ENCODE measurements at regions not wholly inside any gene's neighbourhood (a gene's known extent, or its start where the extent isn't known, plus 50 kb on each side); places are given as distances from the start of the nearest gene placed in this dataset.
"Not testable (repeated sequence)": the region's sequence is repeated elsewhere in the genome, so short reads cannot be mapped to it uniquely, and the experiment has no call there.

- no peak for DNase-seq
Measured at GRCh38 chr5:62969409-62970120, 390.9 kb downstream of the LRRC70 start.

DNA sequence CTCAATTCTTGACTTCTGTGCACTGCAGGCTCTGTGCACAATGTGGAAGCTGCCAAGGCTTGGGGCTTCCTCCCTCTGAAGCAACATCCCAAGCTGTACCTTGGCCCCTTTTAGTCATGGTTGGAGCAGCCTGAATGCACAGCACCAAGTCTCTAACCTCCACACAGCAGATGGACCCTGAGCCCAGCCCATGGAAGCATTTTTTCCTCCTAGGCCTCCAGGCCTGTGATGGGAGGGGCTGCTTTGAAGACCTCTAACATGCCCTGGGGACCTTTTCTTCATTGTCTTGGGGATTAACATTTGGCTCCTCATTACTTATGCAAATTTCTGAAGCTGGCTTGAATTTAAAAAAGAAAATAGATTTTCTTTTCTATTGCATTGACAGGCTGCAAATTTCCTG, 385.8 kb downstream of the LRRC70 start:
- DNase-seq: no peak

DNA sequence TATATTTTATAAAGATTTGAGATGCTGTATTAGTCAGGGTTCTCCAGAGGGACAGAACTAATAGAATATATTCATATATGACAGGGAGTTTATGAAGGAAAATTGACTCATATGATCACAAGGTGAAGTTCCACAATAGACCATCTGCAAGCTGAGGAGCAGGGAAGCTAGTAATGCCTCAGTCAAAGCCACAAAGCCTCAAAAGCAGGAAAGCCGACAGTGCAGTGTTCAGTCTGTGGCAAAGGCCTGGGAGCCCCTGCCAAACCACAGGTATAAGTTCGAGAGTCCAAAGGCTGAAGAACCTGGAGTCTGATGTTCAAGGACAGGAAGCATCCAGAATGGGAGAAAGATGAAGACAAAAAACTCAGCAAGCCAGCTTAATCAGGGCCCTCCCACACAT, 382.2 kb downstream of the LRRC70 start:
- no peak for DNase-seq

DNA sequence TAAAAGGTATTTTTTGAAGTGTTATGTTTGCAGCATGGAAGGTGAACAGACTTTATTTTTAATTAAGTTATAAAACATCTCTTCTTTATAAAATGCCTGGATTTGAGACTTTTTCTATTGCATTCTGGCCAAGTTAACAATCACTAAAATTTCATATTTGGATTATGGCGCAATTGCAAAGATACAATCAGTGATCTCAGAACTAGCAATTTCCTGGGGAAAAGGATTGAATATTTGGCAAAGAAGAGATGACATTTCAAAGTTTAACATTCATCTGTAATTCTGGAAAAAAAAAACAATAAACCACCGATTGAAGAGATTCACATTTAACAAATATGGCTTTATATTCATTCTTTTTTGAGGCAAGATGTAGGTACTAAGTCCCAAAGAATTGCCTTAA, 378.0 kb downstream of the LRRC70 start:
- no peak for DNase-seq

DNA sequence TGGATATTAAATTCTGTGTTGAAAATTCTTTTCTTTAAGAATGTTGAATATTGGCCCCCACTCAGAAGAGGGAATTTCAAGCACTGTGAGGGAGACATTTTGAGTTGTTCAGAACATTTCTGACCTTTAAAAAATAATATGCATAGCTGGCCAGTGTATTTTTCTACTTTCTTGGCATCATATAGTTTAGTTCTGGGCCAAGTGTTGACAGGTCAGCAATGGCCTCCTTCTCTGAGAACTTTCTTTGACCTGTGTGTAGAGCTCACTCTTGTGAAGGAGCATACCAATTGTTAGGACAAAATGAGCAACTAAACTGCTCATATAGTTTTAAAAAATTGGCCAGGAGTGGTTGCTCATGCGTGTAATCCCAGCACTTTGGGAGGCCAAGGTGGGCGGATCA, 376.0 kb downstream of the LRRC70 start:
- DNase-seq: no peak

DNA sequence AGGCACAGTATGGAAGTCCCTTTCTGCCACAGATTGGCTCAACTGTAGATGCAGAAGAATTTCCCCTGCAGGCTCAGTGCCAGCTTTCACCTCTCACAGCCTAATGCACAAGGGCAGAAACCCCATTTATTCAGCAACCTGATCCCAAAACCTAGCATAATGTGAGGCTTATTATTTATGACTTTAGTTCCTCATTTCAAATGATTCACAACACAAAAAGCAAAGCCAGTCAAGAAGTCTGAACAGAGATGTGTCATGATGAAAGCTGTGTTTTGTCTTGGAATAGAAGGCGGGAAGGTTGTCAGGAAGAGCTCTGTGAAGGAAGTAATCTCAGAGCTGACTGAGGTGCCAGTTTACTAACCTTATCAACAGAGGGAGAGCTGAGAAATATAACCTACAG, 369.7 kb downstream of the LRRC70 start:
- no peak for DNase-seq

GRCh38 chr5:62942384-62942783, 363.8 kb downstream of the LRRC70 start:
- no peak for DNase-seq

GRCh38 chr5:62938927-62939326, 360.3 kb downstream of the LRRC70 start:
- no peak for DNase-seq

DNA sequence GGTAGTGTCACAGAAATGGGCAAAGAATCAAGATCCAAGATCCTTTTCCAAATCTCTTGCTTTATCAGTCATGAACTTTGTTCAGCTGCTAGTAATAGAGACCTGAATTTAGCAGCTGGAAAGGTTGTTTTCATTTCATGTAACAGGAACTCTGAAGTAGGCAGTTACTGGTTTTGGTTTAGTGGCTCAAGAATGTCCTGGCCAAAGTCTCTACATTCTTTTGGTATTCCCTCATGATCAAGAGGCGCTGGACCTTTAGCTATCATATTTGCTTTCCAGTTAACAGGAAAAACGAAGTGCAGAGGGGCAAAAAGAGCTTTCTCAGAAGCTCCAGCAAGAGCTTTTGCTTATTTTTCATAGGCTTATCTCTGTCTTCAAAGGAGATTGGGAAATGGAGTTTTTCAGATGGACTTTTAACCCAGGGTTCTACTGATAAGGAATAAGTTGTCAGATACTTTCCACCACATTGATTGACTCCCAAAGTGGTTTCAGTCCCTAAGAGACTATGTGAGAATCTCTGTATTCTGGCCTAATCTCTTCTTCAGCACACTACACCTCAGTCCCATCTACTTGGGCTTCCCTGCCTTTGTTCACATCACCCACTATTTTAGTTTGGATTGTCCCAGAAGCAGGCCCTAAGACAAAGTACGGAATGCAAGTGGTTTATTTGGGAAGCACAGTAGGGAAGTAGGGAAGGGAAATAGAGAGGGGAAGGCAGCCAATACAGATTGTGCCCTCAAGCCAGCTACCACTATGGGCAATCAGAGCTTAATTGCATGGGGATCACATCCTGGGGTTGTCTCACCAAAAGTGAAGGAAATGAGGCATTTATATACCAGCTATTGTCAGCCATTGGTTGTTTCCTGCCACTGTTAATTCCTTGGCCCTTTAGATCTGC, 359.3 kb downstream of the LRRC70 start:
- DNase-seq: no peak

- DNase-seq: no peak
Measured at GRCh38 chr5:62935660-62936059, 357.0 kb downstream of the LRRC70 start.

DNA sequence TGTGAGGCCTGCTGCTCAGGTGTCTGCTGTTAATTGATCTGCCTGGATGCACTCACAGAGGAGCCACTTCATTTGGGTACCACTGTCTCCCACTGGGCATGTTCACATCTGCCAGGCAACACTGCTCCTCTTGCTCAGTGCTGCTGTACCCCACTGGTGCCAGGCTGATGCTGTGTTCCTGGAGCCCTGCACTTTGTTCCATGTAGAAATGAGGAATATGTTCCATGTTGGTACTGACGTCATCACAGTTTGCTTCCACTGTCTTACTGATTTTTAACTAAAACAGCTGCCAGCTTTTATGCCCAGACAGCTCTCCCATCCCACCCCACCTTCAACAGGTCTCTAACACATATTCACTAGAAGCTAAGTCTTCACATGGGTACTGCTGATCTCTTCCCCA, 355.7 kb downstream of the LRRC70 start:
- no peak for DNase-seq

DNA sequence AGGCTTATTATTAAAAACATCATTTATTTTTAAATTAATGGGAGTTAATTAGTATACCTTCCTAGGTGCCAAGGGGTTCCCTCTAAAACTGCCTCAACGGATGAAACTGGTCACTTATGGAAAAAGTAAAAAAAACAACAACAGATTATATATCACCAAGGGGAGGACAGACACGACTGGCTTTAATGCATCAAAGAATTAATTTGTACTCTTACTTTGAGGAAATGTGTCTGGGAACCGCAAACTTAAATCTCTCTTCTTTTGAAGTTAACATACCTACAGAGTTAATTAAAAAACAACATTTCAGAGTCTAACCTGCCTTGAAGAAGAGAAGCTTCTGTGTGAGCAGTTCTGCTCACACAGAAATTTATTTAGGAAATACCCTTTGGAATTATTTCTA, 354.6 kb downstream of the LRRC70 start:
- no peak for DNase-seq

GRCh38 chr5:62931153-62931950, 352.7 kb downstream of the LRRC70 start:
- no peak for DNase-seq

DNA sequence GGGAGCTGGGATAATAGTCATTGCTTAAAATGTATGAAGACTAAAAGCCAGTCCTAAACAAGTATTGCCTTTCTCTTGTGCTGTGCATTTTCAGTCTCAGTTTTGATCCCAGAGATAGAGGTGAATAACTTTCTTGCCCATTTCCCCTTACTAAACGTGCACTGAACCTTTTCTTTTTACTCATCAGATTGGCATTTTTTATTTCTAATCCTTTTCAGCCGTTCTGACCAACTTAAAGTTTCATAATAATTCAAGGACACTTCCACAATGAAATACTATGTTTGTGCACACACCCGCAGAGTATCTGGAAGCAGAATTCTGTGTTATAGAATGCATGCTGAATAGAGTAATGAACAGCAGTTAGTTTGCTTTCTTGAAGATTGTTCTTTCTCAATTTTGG, 343.6 kb downstream of the LRRC70 start:
- DNase-seq: no peak

DNA sequence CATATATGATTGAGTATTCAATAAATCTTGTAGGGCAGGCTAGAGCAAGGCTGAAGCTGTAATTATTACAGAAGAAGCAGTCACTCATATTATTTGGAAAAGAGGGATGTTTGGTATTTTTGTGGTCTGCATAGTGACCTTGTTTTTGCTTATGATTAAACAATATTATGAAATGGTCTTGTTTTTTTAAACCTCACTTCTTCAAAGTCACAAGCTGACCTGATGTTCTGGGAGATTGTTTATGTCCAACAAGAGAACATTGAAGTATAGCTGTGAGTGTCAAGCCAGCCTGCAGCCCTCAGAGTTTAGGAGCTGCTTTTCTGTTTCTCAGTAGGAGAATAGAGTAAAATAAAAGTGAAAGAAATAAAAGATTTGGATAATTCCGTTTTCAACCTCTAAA, 342.2 kb downstream of the LRRC70 start:
- DNase-seq: no peak

- no peak for DNase-seq
Measured at GRCh38 chr5:62909326-62909725, 330.7 kb downstream of the LRRC70 start.

- no peak for DNase-seq
Measured at GRCh38 chr5:62902126-62902525, 323.5 kb downstream of the LRRC70 start.

- no peak for DNase-seq
Measured at GRCh38 chr5:62900976-62901375, 322.4 kb downstream of the LRRC70 start.

DNA sequence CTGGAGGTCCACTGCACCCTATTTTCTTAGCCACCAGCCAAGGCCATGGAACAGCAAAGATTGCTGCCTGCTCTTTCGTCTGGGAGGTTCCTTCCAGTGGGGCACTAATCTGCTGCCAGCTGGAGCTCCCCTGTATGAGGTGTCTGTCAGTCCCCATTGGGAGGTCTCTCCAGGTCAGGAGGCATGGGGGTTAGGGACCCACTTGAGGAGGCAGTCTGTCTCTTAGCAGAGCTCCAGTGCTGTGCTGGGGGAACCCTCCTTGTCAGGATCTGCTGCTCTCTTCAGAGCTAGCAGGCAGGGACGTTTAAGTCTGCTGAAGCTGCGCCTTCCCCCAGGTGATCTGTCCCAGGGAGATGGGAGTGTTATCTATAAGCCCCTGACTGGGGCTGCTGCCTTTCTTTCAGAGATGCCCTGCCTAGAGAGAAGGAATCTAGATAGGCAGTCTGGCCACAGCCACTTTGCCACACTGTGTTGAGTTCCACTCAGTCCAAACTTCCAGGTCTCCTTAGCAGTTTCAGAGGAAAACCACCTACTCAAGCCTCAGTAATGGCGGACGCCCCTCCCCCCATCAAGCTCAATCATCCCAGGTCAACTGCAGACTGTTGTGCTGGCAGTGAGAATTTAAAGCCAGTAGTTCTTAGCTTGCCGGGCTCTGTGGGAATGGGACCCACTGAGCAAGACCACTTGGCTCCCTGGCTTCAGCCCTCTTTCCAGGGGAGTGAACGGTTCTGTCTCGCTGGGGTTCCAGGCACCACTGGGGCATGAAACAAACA, 317.7 kb downstream of the LRRC70 start:
- DNase-seq: no peak

DNA sequence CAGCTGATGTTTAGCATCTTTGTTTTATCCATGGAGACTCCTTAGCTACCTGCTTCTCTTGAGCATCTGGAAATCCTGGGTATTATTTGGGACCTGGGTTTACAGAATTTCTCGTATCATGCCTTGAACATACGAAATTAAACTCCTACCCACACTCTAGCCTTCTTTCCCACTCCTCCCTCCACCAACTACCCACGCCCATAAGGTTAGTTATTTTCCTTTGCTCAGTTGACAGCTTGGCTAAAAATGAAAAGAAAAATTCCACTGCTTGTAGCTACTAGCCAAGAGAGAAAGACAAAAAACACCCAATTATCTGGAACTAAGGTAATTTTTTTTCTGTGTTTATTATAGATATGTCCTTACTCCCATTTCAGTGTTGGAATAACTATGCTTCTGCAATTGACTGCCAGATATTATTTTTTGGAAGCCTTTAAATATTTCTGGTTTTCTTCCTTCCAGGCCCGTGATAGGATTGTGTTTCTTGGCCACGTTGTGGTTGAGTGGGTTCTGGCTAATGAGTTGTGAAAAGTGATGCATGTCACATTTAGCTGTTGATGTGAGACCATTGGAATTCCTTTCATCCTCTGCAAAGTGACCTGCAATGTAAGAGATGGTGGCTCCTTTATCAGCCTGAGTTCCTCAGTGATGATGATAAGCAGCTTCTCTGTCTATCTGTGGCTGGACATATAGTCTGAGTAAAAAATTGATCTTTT, 308.1 kb downstream of the LRRC70 start:
- DNase-seq: no peak

GRCh38 chr5:62837330-62837729, 258.7 kb downstream of the LRRC70 start:
- not testable (repeated sequence) for DNase-seq

GRCh38 chr5:62829604-62829986, 251.0 kb downstream of the LRRC70 start:
- DNase-seq: no peak

All from C1 segment of cervical spinal cord (tissue), 14 donors.